ENCODE measurements at regions not wholly inside any gene's neighbourhood (a gene's known extent, or its start where the extent isn't known, plus 50 kb on each side); places are given as distances from the start of the nearest gene placed in this dataset.

DNA sequence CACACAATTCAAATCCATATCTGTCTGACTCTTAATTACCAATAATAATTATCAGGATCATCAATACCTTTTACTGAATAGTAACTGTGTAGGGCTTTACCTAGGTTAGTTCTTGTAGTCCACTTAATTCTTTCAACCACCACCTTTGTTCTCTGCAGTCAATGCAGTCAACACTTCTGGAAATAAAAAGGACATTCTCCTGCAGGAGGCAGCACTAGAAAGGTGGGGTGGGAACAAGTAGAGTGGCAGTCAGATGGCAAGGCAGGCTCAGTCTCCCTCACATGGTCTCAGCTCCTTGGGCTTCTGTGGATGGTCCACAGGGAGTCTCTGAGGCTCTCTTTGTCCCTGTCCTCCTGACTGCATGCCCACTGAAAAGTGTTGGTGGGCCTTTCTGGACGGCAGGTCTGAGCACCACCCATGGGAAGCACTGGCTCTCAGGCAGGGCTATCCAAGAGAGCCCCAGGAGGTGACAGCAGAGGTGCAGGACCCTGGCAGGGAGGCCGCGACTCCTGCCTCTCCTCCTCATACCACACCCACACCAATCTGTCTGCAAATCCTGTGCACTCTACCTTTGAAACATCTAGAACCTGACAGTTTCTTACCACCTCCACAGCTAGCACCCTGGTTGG, 237.3 kb downstream of the FOXD2 start:
- DNase-seq = no peak
- POLR2A ChIA-PET (ENCODE audit: unreplicated experiment) = interaction anchor here (0.5 to 0.6 kb wide), 2 partner anchors 12 to 361 kb away, joined by 3 read pairs; no protein-coding TSS in a partner anchor
- BruUV-seq (replicated peaks) = no TSS peak

DNA sequence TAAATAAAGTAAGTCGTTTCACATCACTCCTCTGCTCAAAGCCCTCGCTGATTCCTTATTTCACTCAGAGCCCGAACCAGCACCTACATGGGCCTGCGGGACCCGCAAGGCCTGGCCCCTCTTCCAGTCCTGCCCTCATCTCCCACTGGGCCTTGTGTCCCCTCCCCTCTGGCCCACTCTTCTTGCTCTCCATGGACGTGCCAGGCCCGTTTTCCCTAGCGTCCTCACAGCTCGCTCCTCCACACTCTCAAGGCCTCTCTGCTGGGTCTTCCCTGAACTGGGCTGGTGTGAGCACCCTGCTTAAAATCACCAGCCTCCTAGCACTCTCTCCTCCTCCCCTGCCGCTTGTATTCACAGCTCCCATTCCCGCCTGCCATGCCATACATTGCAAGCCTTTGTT, 237.9 kb downstream of the FOXD2 start:
- no peaks in the 10 kb centered on the region for H3K27me3 ChIP-seq (ENCODE audit: insufficient read depth, low read depth)
- TF ChIP-seq, protein P1, sequence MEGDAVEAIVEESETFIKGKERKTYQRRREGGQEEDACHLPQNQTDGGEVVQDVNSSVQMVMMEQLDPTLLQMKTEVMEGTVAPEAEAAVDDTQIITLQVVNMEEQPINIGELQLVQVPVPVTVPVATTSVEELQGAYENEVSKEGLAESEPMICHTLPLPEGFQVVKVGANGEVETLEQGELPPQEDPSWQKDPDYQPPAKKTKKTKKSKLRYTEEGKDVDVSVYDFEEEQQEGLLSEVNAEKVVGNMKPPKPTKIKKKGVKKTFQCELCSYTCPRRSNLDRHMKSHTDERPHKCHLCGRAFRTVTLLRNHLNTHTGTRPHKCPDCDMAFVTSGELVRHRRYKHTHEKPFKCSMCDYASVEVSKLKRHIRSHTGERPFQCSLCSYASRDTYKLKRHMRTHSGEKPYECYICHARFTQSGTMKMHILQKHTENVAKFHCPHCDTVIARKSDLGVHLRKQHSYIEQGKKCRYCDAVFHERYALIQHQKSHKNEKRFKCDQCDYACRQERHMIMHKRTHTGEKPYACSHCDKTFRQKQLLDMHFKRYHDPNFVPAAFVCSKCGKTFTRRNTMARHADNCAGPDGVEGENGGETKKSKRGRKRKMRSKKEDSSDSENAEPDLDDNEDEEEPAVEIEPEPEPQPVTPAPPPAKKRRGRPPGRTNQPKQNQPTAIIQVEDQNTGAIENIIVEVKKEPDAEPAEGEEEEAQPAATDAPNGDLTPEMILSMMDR (conservative IDR thresholded peaks at IDR 0.05) = no peak
- no peak for TF ChIP-seq EZH2 (IDR thresholded peaks at IDR 0.05; ENCODE audit: low read depth)
- H4K20me1 ChIP-seq (ENCODE audit: insufficient read depth) = no peaks in the 10 kb centered on the region
- H3K36me3 ChIP-seq (ENCODE audit: low read depth) = no peaks in the 10 kb centered on the region
- BruUV-seq (replicated peaks) = no TSS peak
- ChIA-PET CTCF (no interaction called here), POLR2A (ENCODE audit: unreplicated experiment) (interaction anchor here (0.5 kb wide), 1 partner anchor 13 kb away, joined by 3 read pairs; no protein-coding TSS in a partner anchor)
- no peaks in the 10 kb centered on the region for H3K9me2 ChIP-seq (ENCODE audit: insufficient read depth)
- H3F3A ChIP-seq (ENCODE audit: insufficient read depth, low read depth) = no peaks in the 10 kb centered on the region
- intact Hi-C loops (cut with micrococcal nuclease; ENCODE audit: unreplicated experiment) = no loop called here
- H3K9me3 ChIP-seq (ENCODE audit: insufficient read depth, low read depth) = no peaks in the 10 kb centered on the region; the same call in 1 of the 2 replicates
- H3K79me2 ChIP-seq (ENCODE audit: low read depth) = no peaks in the 10 kb centered on the region
- no peak overlapping the region for H3K4me2 ChIP-seq
- no peak overlapping the region for H3K4me3 ChIP-seq
- H2AFZ ChIP-seq = no peak overlapping the region
- no peak for DNase-seq
- no peak overlapping the region for H3K27ac ChIP-seq
- no peaks in the 10 kb centered on the region for H3K4me1 ChIP-seq (replicated peaks; ENCODE audit: insufficient read depth)

More for the DNA sequence above, 237.3 kb downstream of the FOXD2 start:
- intact Hi-C loops (cut with micrococcal nuclease; ENCODE audit: unreplicated experiment) = no loop called here
- no peaks in the 10 kb centered on the region for H3F3A ChIP-seq (ENCODE audit: insufficient read depth, low read depth)
- H2AFZ ChIP-seq = no peak overlapping the region
- no peaks in the 10 kb centered on the region; the same call in 1 of the 2 replicates for H3K9me3 ChIP-seq (ENCODE audit: insufficient read depth, low read depth)
- no peaks in the 10 kb centered on the region for H3K36me3 ChIP-seq (ENCODE audit: low read depth)
- H3K4me2 ChIP-seq = no peak overlapping the region
- no peak overlapping the region for H3K27ac ChIP-seq
- H3K27me3 ChIP-seq (ENCODE audit: insufficient read depth, low read depth) = no peaks in the 10 kb centered on the region
- no peaks in the 10 kb centered on the region for H4K20me1 ChIP-seq (ENCODE audit: insufficient read depth)
- no peak overlapping the region for H3K4me3 ChIP-seq
- no peaks in the 10 kb centered on the region for H3K79me2 ChIP-seq (ENCODE audit: low read depth)
- TF ChIP-seq, protein P1 (conservative IDR thresholded peaks at IDR 0.05) = no peak
- H3K4me1 ChIP-seq (replicated peaks; ENCODE audit: insufficient read depth) = no peaks in the 10 kb centered on the region
- H3K9me2 ChIP-seq (ENCODE audit: insufficient read depth) = no peaks in the 10 kb centered on the region
- CTCF ChIA-PET = no interaction called here

DNA sequence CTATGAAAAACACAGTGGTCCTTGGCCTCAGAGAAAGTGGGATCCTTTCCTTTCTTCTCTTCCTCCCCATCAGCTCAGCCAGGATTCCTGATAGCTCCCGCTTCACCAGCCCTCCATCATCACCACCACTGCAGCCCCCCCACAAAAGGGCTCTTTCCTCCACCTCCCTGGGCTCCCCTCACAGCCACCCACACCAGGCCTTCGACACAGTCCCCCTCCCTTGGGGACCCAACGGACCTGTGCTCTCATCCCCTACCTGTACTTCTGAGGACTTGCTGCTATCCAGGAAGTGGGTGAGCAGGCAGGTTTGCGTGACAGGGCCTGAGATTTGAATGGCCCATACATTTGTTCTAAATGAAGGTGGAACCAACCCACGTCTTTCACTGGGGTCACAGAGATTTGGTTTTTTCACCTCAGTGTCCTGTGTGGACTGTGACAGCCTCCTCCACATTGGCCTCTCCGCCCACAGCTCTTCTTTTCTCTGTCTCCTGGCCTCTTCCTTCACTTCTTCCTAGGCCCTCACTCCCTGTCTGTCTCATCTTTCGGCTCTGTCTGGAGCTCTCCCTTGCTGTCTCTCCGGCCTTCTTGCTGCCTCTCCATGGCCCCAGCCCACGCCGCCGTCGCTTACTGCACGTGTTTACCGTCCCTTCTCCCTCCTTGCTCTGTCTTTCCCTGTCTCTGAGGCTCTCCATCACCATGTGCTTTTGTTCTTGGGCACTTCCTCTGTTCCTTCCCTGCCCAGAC, 238.6 kb downstream of the FOXD2 start:
- H3F3A ChIP-seq (ENCODE audit: insufficient read depth, low read depth) = no peaks in the 10 kb centered on the region
- H3K79me2 ChIP-seq (ENCODE audit: low read depth) = no peaks in the 10 kb centered on the region
- no peak overlapping the region for H3K4me2 ChIP-seq
- no peaks in the 10 kb centered on the region for H3K9me2 ChIP-seq (ENCODE audit: insufficient read depth)
- 0 out of 2 replicates have a peak overlapping the region, but pooled peaks have one; percentile 13 for H2AFZ ChIP-seq
- H4K20me1 ChIP-seq (ENCODE audit: insufficient read depth) = no peaks in the 10 kb centered on the region
- ChIA-PET POLR2A (ENCODE audit: unreplicated experiment) (no interaction called here), CTCF (interaction anchor here (0.7 kb wide), 1 partner anchor 343 kb away, joined by 3 read pairs; the partner anchor contains the start of gene CMPK1)
- DNase-seq = no peak
- TF ChIP-seq, protein P1 (conservative IDR thresholded peaks at IDR 0.05) = no peak
- no peak for TF ChIP-seq EZH2 (IDR thresholded peaks at IDR 0.05; ENCODE audit: low read depth)
- no peaks in the 10 kb centered on the region for H3K36me3 ChIP-seq (ENCODE audit: low read depth)
- H3K9me3 ChIP-seq (ENCODE audit: insufficient read depth, low read depth) = no peaks in the 10 kb centered on the region; the same call in 1 of the 2 replicates
- H3K27ac ChIP-seq = no peak overlapping the region
- intact Hi-C loops (cut with micrococcal nuclease; ENCODE audit: unreplicated experiment) = no loop called here
- no peak overlapping the region for H3K4me3 ChIP-seq
- no TSS peak for BruUV-seq (replicated peaks)
- H3K4me1 ChIP-seq (replicated peaks; ENCODE audit: insufficient read depth) = no peaks in the 10 kb centered on the region
- H3K27me3 ChIP-seq (ENCODE audit: insufficient read depth, low read depth) = no peaks in the 10 kb centered on the region
